HEK293T (cell line): ENCODE measurements at regions not wholly inside any gene's neighbourhood (a gene's known extent, or its start where the extent isn't known, plus 50 kb on each side); places are given as distances from the start of the nearest gene placed in this dataset.

Experiments
- ARNT ChIP-seq: fragments of 450-650 bp; IDR thresholded peaks from 2 replicates; pipeline ENCODE4 v1.6.1; 2017; ENCODE audit warnings: mild to moderate bottlenecking
- BHLHE40 ChIP-seq: fragments of 450-650 bp; IDR thresholded peaks from 2 replicates; pipeline ENCODE4 v1.6.1; 2016; ENCODE audit warnings: mild to moderate bottlenecking, moderate library complexity, borderline replicate concordance
- CTBP1 ChIP-seq: fragments of 450-650 bp; IDR thresholded peaks from 2 replicates; pipeline ENCODE4 v1.6.1; 2016; ENCODE audit warnings: borderline replicate concordance
- ELF4 ChIP-seq: fragments of 450-650 bp; IDR thresholded peaks from 2 replicates; pipeline ENCODE4 v1.6.1; 2017; ENCODE audit warnings: antibody characterized with exemption
- FOXA1 ChIP-seq: fragments of 450-650 bp; IDR thresholded peaks from 2 replicates; pipeline ENCODE4 v1.6.1; 2016; ENCODE audit warnings: mild to moderate bottlenecking
- FOXK2 ChIP-seq: fragments of 450-650 bp; IDR thresholded peaks from 2 replicates; pipeline ENCODE4 v1.6.1; 2016; ENCODE audit warnings: mild to moderate bottlenecking
- FOXM1 ChIP-seq: fragments of 450-650 bp; IDR thresholded peaks from 2 replicates; pipeline ENCODE4 v1.6.1; 2017; ENCODE audit warnings: mild to moderate bottlenecking, borderline replicate concordance
- HDGF ChIP-seq: fragments of 450-650 bp; IDR thresholded peaks from 2 replicates; pipeline ENCODE4 v1.6.1; 2017; ENCODE audit warnings: antibody characterized with exemption, borderline replicate concordance
- SUZ12 ChIP-seq: fragments of 450-650 bp; IDR thresholded peaks from 2 replicates; pipeline ENCODE4 v1.6.1; 2016; ENCODE audit warnings: mild to moderate bottlenecking

DNA sequence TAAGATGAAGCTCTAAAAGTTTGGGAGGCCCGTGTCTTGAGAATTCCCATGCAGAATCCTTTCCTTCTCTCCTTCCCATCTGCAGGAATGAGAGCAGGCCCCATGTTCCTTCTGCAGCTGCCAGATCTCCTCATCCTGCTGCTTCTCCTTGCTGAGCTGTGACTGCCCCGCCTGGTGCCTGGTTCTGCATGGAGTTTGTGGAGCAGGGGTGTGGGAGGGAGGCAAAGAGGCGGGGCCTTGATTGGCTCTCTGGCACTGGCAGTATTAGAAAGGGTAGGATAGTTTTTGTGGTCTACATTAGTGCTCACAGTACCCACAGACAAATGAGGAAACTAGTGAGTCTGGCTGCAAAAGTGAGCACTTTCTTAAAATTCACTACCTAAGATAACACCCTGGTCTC lies 91.1 kb upstream of the CLPB start:
- TF ChIP-seq ARNT (no peak), SUZ12 (no peak), FOXM1 (no peak), FOXA1 (no peak), BHLHE40 (no peak), FOXK2 (no peak), ELF4 (no peak), CTBP1 (no peak), HDGF (no peak)
